ENCODE measurements at regions not wholly inside any gene's neighbourhood (a gene's known extent, or its start where the extent isn't known, plus 50 kb on each side); places are given as distances from the start of the nearest gene placed in this dataset.

DNA sequence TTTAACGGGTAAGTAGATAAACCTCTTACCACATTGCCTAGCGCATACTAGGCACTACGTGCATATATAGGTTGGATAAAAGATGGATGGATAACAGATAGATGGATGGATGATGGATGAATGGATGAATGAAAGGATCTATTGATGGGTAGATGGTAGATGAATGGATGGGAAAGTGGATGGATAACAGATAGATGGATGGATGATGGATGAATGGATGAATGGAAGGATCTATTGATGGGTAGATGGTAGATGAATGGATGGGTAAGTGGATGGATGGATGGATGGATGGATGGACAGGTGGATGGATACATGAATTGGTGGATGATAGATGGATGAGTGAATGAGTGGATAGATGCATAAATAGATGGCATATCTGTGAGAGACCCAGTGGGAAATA is 555.0 kb downstream of the MN1 start:
- peaks cover 0 to 25% (median 4%) of the 10 kb centered on the region in 5 donors for H3K4me1 ChIP-seq (ENCODE audit: control insufficient read depth in 5 of 5, insufficient read depth in 5 of 5, low read length in 5 of 5)
- H3K4me3 ChIP-seq = no peak overlapping the region
- ATAC-seq (ENCODE audit: insufficient read depth, low FRiP score) (no peak), DNase-seq (no peak)
- no peak overlapping the region for H3K9ac ChIP-seq (ENCODE audit: insufficient read depth in 1 of 2, low read length in 2 of 2)
- WGBS, 2 donors = 96 to 98% methylated on average over 3 of the region's 3 CpGs
- TF ChIP-seq, protein P1, sequence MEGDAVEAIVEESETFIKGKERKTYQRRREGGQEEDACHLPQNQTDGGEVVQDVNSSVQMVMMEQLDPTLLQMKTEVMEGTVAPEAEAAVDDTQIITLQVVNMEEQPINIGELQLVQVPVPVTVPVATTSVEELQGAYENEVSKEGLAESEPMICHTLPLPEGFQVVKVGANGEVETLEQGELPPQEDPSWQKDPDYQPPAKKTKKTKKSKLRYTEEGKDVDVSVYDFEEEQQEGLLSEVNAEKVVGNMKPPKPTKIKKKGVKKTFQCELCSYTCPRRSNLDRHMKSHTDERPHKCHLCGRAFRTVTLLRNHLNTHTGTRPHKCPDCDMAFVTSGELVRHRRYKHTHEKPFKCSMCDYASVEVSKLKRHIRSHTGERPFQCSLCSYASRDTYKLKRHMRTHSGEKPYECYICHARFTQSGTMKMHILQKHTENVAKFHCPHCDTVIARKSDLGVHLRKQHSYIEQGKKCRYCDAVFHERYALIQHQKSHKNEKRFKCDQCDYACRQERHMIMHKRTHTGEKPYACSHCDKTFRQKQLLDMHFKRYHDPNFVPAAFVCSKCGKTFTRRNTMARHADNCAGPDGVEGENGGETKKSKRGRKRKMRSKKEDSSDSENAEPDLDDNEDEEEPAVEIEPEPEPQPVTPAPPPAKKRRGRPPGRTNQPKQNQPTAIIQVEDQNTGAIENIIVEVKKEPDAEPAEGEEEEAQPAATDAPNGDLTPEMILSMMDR (IDR thresholded peaks at IDR 0.05; ENCODE audit: control extremely low read depth, extremely low read depth) = no peak
- no peak overlapping the region for H3K27ac ChIP-seq (ENCODE audit: low read depth in 1 of 2, low read length in 1 of 2)
- no peaks in the 10 kb centered on the region for H3K9me3 ChIP-seq (ENCODE audit: control insufficient read depth in 4 of 4, insufficient read depth in 3 of 4, low read length in 3 of 4)
- H3K36me3 ChIP-seq (ENCODE audit: control insufficient read depth in 4 of 4, insufficient read depth in 4 of 4, low read length in 4 of 4) = no peaks in the 10 kb centered on the region
- H3K27me3 ChIP-seq (ENCODE audit: control insufficient read depth in 3 of 3, insufficient read depth in 3 of 3, low read length in 2 of 3) = no peaks in the 10 kb centered on the region

DNA sequence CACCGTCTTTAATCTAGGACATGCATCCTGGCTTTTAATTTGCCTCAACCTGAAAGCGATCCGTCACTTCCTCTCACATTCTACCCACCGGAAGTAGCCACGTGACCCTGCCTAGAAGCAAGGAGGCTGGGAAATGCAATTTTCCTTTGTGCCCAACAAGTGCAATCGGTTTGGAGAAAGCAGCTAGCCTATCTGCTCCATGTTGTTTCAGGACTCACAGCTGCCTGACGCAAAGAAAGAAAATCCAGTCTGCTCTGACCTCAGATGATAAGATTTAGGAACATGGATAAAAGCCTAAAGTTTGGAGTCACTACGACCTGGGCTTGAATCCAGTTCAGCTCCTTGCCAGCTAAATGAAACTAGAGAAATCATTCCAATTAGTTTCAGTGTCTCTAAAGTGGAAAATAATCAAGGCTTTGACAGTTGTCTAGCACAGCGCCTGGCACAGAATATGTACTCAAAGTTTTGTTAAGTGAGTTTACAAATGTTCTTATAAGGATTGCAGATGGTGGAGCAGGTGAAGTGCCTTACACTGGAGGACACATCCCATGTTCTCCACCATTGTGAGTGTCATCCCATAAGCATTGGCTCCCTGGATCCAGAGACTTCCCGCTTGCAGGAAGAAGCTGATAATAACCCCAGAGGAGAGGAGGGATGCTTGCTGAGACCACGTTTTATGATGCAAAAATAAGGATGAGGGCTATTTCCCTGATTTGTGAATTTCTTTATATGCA is 553.7 kb downstream of the MN1 start:
- ATAC-seq (ENCODE audit: insufficient read depth, low FRiP score) (no peak), DNase-seq (peak in 2 of 3 donors; percentile 37 to 48)
- 40 to 42% methylated on average over 11 of the region's 11 CpGs for WGBS, 2 donors
- H3K36me3 ChIP-seq (ENCODE audit: control insufficient read depth in 4 of 4, insufficient read depth in 4 of 4, low read length in 4 of 4) = no peaks in the 10 kb centered on the region
- peaks cover 0 to 17% (median 4%) of the 10 kb centered on the region in 5 donors for H3K4me1 ChIP-seq (ENCODE audit: control insufficient read depth in 5 of 5, insufficient read depth in 5 of 5, low read length in 5 of 5)
- no peak overlapping the region for H3K27ac ChIP-seq (ENCODE audit: low read depth in 1 of 2, low read length in 1 of 2)
- H3K9ac ChIP-seq (ENCODE audit: insufficient read depth in 1 of 2, low read length in 2 of 2) = no peak overlapping the region
- peaks cover 0 to 2% (median 0%) of the 10 kb centered on the region in 4 donors for H3K9me3 ChIP-seq (ENCODE audit: control insufficient read depth in 4 of 4, insufficient read depth in 3 of 4, low read length in 3 of 4)
- H3K27me3 ChIP-seq (ENCODE audit: control insufficient read depth in 3 of 3, insufficient read depth in 3 of 3, low read length in 2 of 3) = no peaks in the 10 kb centered on the region
- no peak overlapping the region for H3K4me3 ChIP-seq
- TF ChIP-seq, protein P1 (IDR thresholded peaks at IDR 0.05; ENCODE audit: control extremely low read depth, extremely low read depth) = no peak

DNA sequence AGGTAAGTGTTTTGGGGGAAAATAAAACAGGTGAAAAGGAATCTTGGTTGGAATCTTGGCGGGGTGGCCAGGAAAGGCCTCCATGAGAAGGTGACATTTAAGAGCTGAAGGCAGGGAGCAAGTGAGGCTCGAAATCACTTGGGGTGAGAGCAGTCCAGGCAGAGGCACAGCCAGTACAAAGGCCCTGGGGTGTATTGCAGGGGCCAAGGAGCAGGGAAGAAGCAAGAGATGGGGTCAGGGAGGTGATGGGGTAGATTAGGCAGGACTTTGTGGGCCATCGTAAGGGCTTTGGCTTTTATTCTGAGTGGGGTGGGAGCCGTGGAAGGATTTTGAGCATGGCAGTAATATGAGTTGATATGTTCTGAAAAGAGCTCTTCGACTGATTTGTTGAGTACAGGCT is 551.1 kb downstream of the MN1 start:
- DNase-seq (no peak), ATAC-seq (ENCODE audit: insufficient read depth, low FRiP score) (no peak)
- H3K9ac ChIP-seq (ENCODE audit: insufficient read depth in 1 of 2, low read length in 2 of 2) = no peak overlapping the region
- peaks cover 0 to 17% (median 4%) of the 10 kb centered on the region in 5 donors for H3K4me1 ChIP-seq (ENCODE audit: control insufficient read depth in 5 of 5, insufficient read depth in 5 of 5, low read length in 5 of 5)
- H3K9me3 ChIP-seq (ENCODE audit: control insufficient read depth in 4 of 4, insufficient read depth in 3 of 4, low read length in 3 of 4) = peaks cover 0 to 6% (median 2%) of the 10 kb centered on the region in 4 donors
- H3K4me3 ChIP-seq = no peak overlapping the region
- H3K36me3 ChIP-seq (ENCODE audit: control insufficient read depth in 4 of 4, insufficient read depth in 4 of 4, low read length in 4 of 4) = no peaks in the 10 kb centered on the region
- 88 to 92% methylated on average over 5 of the region's 5 CpGs for WGBS, 2 donors
- no peak overlapping the region for H3K27ac ChIP-seq (ENCODE audit: low read depth in 1 of 2, low read length in 1 of 2)
- no peaks in the 10 kb centered on the region for H3K27me3 ChIP-seq (ENCODE audit: control insufficient read depth in 3 of 3, insufficient read depth in 3 of 3, low read length in 2 of 3)
- TF ChIP-seq, protein P1 (IDR thresholded peaks at IDR 0.05; ENCODE audit: control extremely low read depth, extremely low read depth) = no peak

Measured in lung (tissue), 11 donors.